IPS-20b (cell line): ENCODE measurements at regions not wholly inside any gene's neighbourhood (a gene's known extent, or its start where the extent isn't known, plus 50 kb on each side); places are given as distances from the start of the nearest gene placed in this dataset.

Source experiments
- H3K27ac ChIP-seq: one replicate; pipeline ENCODE4 v1.5.1; 2013; ENCODE audit warnings: low read length
- H3K27me3 ChIP-seq: 2 replicates; pipeline ENCODE4 v1.6.1; 2013; ENCODE audit warnings: mild to moderate bottlenecking, low read length, inconsistent platforms; ENCODE audit not compliant: insufficient read depth
- H3K36me3 ChIP-seq: 2 replicates; pipeline ENCODE4 v1.6.1; 2013; ENCODE audit warnings: low read depth, mild to moderate bottlenecking, inconsistent platforms, low read length, moderate library complexity; ENCODE audit not compliant: insufficient read depth
- H3K4me1 ChIP-seq: 2 replicates; pipeline ENCODE4 v1.6.1; 2013; ENCODE audit warnings: mild to moderate bottlenecking, control low read depth, inconsistent platforms, low read length, moderate library complexity; ENCODE audit not compliant: insufficient read depth
- H3K4me3 ChIP-seq: 2 replicates; pipeline ENCODE4 v1.5.1; 2013; ENCODE audit warnings: mild to moderate bottlenecking, low read length, inconsistent platforms
- H3K9ac ChIP-seq: 2 replicates; pipeline ENCODE4 v1.6.1; 2013; ENCODE audit warnings: low read depth, mild to moderate bottlenecking, inconsistent platforms, low read length, moderate library complexity
- H3K9me3 ChIP-seq: 2 replicates; pipeline ENCODE4 v1.6.1; 2013; ENCODE audit warnings: mild to moderate bottlenecking, low read depth, low read length, inconsistent platforms; ENCODE audit not compliant: insufficient read depth

DNA sequence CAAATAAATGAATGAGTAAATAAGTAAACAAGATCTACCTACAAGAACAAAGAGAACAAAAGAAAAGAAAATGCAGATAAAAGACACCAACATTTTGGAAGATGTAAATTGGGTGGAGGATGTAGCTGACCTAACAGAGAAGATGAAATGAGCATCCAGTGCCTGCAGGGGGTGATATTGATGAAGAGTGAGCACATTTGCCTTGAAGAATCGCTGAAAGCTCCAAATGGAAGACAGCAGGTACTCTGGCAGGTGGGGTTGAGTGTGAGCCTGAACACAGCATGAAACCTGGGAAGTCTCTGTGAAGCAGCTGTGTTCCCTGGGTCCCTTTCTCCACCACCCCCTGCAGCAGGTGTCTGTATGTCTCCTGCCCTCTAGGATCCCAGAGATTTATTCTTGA lies 125.6 kb downstream of the NXNL2 start:
- Histone ChIP-seq H3K4me1 (no peaks in the 10 kb centered on the region), H3K27ac (no peak overlapping the region), H3K9me3 (no peaks in the 10 kb centered on the region), H3K9ac (no peak overlapping the region), H3K27me3 (no peaks in the 10 kb centered on the region), H3K36me3 (no peaks in the 10 kb centered on the region), H3K4me3 (no peak overlapping the region)

GRCh38 chr9:88661759-88662158 lies 126.8 kb downstream of the NXNL2 start:
- Histone ChIP-seq H3K9ac (no peak overlapping the region), H3K9me3 (no peaks in the 10 kb centered on the region), H3K4me3 (no peak overlapping the region), H3K4me1 (no peaks in the 10 kb centered on the region), H3K27me3 (no peaks in the 10 kb centered on the region), H3K36me3 (no peaks in the 10 kb centered on the region), H3K27ac (no peak overlapping the region)

GRCh38 chr9:88663771-88664419 lies 128.9 kb downstream of the NXNL2 start:
- no peaks in the 10 kb centered on the region for H3K9me3 ChIP-seq
- no peaks in the 10 kb centered on the region for H3K36me3 ChIP-seq
- no peak overlapping the region for H3K4me3 ChIP-seq
- no peak overlapping the region for H3K27ac ChIP-seq
- H3K9ac ChIP-seq: no peak overlapping the region
- no peaks in the 10 kb centered on the region for H3K4me1 ChIP-seq
- no peaks in the 10 kb centered on the region for H3K27me3 ChIP-seq

DNA sequence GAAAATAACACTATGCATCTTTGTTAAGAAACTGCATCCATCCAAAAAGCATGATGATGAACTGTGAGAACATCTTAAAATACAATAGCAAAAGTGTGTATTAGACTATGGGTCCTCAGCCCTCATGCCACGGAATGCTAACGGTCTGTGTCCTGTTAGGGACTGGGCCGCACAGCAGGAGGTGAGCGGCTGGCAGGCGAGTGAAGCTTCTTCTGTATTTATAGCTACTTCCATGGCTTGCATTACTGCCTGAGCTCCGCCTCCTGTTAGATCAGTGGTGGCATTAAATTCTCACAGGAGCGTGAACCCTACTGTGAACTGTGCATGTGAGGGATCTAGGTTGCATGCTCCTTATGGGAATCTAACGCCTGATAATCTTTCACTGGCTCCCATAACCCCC lies 129.8 kb downstream of the NXNL2 start:
- H3K36me3 ChIP-seq: no peaks in the 10 kb centered on the region
- no peaks in the 10 kb centered on the region for H3K27me3 ChIP-seq
- H3K9me3 ChIP-seq: no peaks in the 10 kb centered on the region
- no peaks in the 10 kb centered on the region for H3K4me1 ChIP-seq
- H3K9ac ChIP-seq: no peak overlapping the region
- H3K4me3 ChIP-seq: no peak overlapping the region
- H3K27ac ChIP-seq: no peak overlapping the region

- H3K9me3 ChIP-seq: no peaks in the 10 kb centered on the region
- no peaks in the 10 kb centered on the region for H3K4me1 ChIP-seq
Measured at GRCh38 chr9:88672874-88673689, 138.1 kb downstream of the NXNL2 start.

GRCh38 chr9:88673886-88674285 lies 138.9 kb downstream of the NXNL2 start:
- no peaks in the 10 kb centered on the region for H3K27me3 ChIP-seq
- no peaks in the 10 kb centered on the region for H3K4me1 ChIP-seq
- H3K9ac ChIP-seq: no peak overlapping the region
- H3K9me3 ChIP-seq: no peaks in the 10 kb centered on the region
- no peaks in the 10 kb centered on the region for H3K36me3 ChIP-seq
- no peak overlapping the region for H3K4me3 ChIP-seq
- no peak overlapping the region for H3K27ac ChIP-seq

More at GRCh38 chr9:88672874-88673689, 138.1 kb downstream of the NXNL2 start:
- Histone ChIP-seq H3K36me3 (no peaks in the 10 kb centered on the region), H3K27me3 (no peaks in the 10 kb centered on the region), H3K4me3 (no peak overlapping the region), H3K9ac (no peak overlapping the region), H3K27ac (no peak overlapping the region)

DNA sequence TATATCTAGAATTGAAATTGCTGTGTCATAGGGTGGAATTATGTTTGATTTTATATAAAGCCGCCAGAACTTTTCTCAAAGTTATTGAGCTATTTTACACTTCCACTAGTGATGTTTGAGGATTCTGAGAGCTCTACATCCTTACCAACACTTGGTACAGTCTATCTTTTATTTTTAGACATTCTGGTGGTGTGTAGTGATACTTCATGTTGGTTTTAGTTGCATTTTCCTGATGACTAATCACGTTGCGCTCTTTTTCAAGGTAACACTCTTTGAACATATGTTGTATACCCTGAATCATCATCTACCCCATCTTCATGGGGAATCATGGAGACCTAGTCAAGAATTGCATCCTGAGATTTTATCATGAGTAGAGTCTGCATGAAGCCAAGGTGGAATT lies 141.7 kb downstream of the NXNL2 start:
- no peaks in the 10 kb centered on the region for H3K36me3 ChIP-seq
- H3K9ac ChIP-seq: no peak overlapping the region
- no peaks in the 10 kb centered on the region for H3K4me1 ChIP-seq
- no peak overlapping the region for H3K4me3 ChIP-seq
- H3K27ac ChIP-seq: no peak overlapping the region
- no peaks in the 10 kb centered on the region for H3K27me3 ChIP-seq
- H3K9me3 ChIP-seq: no peaks in the 10 kb centered on the region

DNA sequence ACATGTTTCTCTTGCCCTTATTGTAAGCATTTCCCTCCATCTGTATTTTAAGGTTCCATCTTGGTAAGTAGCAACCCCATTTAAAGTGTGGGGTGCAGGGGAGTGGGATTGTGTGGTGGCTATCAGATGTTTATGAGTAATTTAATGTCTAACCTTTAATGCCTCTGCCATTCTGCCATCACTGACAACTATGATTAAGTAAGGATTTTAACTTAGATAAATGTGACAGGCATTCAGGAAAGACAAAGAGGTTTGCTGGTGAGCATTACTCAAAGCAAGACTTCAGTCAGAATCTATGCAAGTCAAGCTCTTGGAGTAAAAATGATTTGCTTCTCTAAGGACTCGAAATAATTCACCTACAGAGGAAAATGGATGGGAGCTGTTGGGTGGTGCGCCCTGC lies 143.0 kb downstream of the NXNL2 start:
- no peak overlapping the region for H3K4me3 ChIP-seq
- H3K27me3 ChIP-seq: no peaks in the 10 kb centered on the region
- no peak overlapping the region for H3K27ac ChIP-seq
- H3K9ac ChIP-seq: no peak overlapping the region
- H3K9me3 ChIP-seq: no peaks in the 10 kb centered on the region
- H3K4me1 ChIP-seq: no peaks in the 10 kb centered on the region
- H3K36me3 ChIP-seq: no peaks in the 10 kb centered on the region

DNA sequence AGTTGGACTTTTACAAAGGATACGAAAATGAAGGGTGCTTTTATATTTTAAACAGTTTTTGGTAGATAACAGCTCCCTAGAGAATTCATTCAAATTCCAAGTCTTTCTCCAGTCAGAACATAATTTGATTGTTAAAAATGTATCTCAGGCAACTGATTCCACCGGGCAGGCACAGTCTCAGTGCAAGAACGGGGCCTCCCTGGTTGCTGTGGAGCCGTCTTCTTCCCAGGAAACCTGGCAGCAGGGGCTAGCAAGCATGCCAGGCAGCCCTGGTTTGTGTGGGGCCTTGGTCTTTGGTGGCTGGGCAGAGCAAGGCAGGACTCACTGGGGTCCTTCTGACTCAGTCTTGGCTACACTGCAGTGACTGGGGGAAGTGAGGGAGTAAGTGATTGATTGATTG lies 143.5 kb downstream of the NXNL2 start:
- Histone ChIP-seq H3K27ac (no peak overlapping the region), H3K9ac (no peak overlapping the region), H3K9me3 (no peaks in the 10 kb centered on the region), H3K4me1 (no peaks in the 10 kb centered on the region), H3K4me3 (no peak overlapping the region), H3K27me3 (no peaks in the 10 kb centered on the region), H3K36me3 (no peaks in the 10 kb centered on the region)

GRCh38 chr9:88680041-88680440 lies 145.1 kb downstream of the NXNL2 start:
- H3K9me3 ChIP-seq: no peaks in the 10 kb centered on the region
- H3K27ac ChIP-seq: no peak overlapping the region
- H3K9ac ChIP-seq: no peak overlapping the region
- H3K27me3 ChIP-seq: no peaks in the 10 kb centered on the region
- no peaks in the 10 kb centered on the region for H3K4me1 ChIP-seq
- H3K4me3 ChIP-seq: no peak overlapping the region
- no peaks in the 10 kb centered on the region for H3K36me3 ChIP-seq

GRCh38 chr9:88680505-88681160 lies 145.7 kb downstream of the NXNL2 start:
- Histone ChIP-seq H3K27me3 (no peaks in the 10 kb centered on the region), H3K9ac (no peak overlapping the region)

GRCh38 chr9:88681434-88681833 lies 146.5 kb downstream of the NXNL2 start:
- no peaks in the 10 kb centered on the region for H3K36me3 ChIP-seq
- no peak overlapping the region for H3K27ac ChIP-seq
- H3K9me3 ChIP-seq: no peaks in the 10 kb centered on the region
- H3K9ac ChIP-seq: no peak overlapping the region
- H3K4me3 ChIP-seq: no peak overlapping the region
- no peaks in the 10 kb centered on the region for H3K27me3 ChIP-seq
- H3K4me1 ChIP-seq: no peaks in the 10 kb centered on the region

More at GRCh38 chr9:88680505-88681160, 145.7 kb downstream of the NXNL2 start:
- H3K4me1 ChIP-seq: no peaks in the 10 kb centered on the region
- H3K27ac ChIP-seq: no peak overlapping the region
- H3K9me3 ChIP-seq: no peaks in the 10 kb centered on the region
- H3K36me3 ChIP-seq: no peaks in the 10 kb centered on the region
- no peak overlapping the region for H3K4me3 ChIP-seq
